HG02884 (cell line): ENCODE measurements at regions not wholly inside any gene's neighbourhood (a gene's known extent, or its start where the extent isn't known, plus 50 kb on each side); places are given as distances from the start of the nearest gene placed in this dataset.
"Not testable (repeated sequence)": the region's sequence is repeated elsewhere in the genome, so short reads cannot be mapped to it uniquely, and the experiment has no call there.

Experiments
- ATAC-seq: cut with Tn5 transposase; IDR thresholded peaks from one replicate; pipeline ENCODE4 v1.9.1; 2021; ENCODE audit warnings: mild to moderate bottlenecking, moderate library complexity; ENCODE audit not compliant: unreplicated experiment

- ATAC-seq = no peak
Measured at GRCh38 chr10:33913194-33913593, 578.7 kb upstream of the NRP1 start.

GRCh38 chr10:33909476-33909875, 575.0 kb upstream of the NRP1 start:
- ATAC-seq = not testable (repeated sequence)

- ATAC-seq = no peak
Measured at GRCh38 chr10:33901166-33901565, 566.7 kb upstream of the NRP1 start.

DNA sequence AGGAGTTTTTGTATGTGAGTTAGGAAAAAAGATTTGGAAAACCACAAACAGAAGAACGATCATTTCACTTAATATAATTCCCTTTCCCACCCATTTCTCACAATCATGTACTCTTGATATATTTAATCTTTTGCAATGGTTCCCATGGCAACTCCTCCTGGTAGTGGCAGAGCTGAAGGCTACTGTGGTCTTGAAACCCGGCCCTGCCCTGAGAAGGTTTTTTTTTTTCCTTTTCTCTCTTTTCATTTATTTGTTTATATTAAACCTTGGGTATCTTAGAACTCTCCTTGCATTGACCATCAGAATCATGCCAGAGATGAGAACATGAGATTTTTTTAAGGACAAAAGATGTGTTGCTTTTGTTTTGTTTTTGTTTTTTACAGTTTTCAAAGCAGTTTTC, 566.1 kb upstream of the NRP1 start:
- ATAC-seq = no peak

DNA sequence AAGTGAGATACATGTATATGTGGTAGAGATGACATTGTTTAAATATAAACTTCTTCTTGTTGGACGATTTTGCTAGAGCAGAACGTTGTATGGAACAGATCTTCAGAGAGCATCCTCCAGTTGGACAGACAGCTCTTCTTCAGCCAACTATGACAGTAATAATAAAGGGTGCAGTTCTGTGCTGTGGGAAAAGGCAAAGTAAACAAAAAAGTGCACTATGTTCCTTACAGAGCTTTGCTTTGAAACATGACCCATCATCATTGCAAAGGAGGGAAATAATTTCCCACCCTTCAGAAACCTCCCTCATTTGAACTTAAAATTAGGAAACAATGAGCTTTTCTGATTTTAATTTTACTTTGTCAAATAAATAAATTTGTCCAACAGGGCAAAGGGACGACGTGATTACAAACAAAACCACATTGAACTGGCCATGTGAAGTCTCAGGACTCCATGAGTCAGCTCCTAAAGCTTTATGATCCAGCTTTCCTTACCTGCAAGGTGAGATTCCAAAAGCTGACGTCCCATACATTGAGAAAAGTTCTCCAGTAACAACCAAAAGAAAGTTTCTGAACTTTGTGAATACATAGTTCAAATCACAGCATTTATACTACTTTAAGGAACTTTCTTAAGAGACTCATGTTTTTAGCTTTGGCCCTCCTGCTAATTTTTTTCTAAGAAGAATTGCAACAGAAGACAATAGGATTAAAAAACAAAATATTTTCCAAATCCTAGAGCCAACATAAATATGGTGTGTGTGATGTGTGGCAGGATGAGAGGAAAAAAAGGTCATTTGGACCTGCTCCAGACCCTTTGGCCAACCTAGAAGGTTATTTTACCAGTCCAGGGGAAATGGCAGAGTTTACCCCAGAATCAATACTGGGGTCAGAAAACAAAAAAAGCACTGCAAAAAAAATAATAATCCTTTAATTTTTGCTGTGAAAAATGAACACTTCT, 565.4 kb upstream of the NRP1 start:
- ATAC-seq = no peak

DNA sequence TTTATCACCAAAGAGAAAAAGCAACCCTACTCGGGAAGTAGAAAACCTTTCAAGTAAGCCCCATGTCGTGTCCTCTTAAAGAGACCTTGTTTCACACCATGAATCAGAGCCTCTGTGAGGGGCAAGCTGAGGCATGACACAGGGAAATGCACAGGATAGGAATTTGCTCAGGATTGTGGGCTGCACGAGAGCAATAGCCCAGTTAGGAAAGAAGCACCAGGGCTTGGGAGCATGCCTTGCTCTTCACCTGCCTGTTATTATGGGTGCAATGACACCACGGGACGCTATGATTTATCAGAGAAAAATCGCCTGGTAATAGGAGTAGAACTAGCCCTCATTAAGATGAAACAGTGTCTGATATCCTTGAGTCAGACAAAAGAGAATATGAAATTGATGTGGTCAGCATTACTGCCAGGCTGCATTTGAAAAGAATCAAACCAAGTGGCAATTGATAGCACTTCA, 562.9 kb upstream of the NRP1 start:
- no peak for ATAC-seq

DNA sequence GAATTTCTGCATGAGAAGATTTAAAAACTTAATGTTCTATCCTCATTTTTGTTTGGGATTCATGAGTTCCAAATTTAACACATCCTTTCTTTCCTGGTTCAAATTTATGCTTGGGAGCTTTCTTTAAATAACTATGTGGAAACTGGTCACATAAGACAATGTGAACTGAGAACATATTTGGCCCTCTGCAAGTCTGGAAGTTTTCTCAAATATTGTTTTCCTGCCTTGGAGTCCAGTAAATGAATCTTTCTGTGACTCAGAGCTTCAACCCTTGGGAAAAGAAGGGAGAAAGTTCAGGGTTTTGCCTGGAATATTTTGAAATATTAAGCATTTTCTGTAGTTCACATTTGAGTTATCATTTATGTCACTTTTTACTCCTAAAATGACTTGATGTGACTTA, 559.0 kb upstream of the NRP1 start:
- ATAC-seq = no peak

DNA sequence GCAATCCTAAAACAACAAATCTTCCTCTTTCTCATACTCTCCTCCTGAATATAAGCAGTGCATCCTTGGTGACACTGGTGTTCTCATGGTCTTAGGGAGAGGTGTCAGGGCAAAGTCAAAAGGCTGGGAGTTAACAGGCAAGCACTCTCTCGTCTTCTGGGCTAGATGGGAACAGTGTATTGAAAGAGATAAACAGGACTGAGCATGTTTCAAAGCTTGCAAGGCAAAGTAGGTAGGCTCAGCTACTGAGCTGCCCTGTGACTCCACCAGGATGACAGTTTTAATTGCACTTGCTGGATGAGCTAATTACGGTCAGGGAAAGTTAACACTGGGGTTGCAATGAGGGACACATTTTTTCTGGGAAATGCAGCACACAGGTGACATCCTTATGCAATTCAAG, 554.9 kb upstream of the NRP1 start:
- no peak for ATAC-seq

DNA sequence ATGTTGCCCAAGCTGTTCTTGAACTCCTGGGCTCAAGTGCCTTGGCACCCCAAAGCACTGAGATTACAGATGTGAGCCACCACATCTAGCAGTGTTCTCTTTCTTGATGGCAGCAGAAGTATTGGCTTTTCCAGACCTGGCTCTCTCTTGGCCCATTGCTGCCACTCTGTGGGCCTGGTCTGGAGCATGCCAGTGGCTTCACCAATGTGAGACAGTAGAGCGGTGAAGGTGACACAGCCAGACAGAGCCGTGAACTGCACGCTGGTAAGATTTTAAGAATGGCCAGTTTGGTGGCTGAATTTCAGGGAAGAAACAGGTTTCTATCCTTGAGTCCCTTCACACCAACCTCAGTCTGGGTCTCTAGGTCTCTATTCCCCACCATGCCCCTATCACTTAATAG, 552.7 kb upstream of the NRP1 start:
- ATAC-seq = no peak

GRCh38 chr10:33886299-33886698, 551.8 kb upstream of the NRP1 start:
- no peak for ATAC-seq

DNA sequence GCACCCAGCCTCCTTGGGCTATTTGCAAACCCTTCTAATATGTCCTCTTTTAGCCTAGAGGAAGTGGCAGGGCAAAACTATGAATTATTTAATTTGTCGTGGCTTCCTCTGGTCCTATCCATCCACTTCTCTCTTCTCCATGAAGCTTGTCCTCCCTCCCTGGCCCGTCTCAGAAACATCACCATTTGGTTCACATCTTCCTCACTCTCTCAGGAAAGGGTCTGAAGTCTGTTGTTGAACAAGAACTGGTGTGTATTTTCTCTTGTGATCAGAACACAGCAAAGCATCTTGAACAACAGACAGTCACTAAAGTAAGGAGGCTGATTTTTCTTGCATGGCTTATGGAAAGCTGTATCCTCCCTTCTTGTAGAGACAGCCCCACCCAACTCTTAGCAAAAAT, 550.1 kb upstream of the NRP1 start:
- ATAC-seq = no peak

GRCh38 chr10:33883881-33884280, 549.4 kb upstream of the NRP1 start:
- no peak for ATAC-seq

DNA sequence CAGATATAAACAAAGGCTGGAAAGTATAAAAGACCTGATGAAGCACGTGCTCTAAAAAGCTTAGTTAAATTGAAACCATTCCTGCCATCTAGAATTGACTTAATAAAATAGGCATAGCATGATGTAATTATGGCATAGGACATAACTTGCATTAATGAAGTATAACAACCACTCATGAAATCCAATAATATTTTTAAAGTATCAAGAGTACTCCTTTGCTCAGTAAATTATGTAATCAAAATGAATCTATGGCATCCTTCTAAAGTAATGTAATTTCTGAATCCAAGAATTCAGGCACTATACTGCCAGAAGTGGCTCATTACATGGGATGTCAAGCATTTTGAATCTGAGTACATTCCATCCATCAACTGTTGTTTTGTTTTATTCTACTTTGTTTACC, 548.5 kb upstream of the NRP1 start:
- ATAC-seq = no peak

- no peak for ATAC-seq
Measured at GRCh38 chr10:33880291-33880690, 545.8 kb upstream of the NRP1 start.

GRCh38 chr10:33878238-33878786, 543.8 kb upstream of the NRP1 start:
- no peak for ATAC-seq

GRCh38 chr10:33876584-33877400, 542.3 kb upstream of the NRP1 start:
- no peak for ATAC-seq

DNA sequence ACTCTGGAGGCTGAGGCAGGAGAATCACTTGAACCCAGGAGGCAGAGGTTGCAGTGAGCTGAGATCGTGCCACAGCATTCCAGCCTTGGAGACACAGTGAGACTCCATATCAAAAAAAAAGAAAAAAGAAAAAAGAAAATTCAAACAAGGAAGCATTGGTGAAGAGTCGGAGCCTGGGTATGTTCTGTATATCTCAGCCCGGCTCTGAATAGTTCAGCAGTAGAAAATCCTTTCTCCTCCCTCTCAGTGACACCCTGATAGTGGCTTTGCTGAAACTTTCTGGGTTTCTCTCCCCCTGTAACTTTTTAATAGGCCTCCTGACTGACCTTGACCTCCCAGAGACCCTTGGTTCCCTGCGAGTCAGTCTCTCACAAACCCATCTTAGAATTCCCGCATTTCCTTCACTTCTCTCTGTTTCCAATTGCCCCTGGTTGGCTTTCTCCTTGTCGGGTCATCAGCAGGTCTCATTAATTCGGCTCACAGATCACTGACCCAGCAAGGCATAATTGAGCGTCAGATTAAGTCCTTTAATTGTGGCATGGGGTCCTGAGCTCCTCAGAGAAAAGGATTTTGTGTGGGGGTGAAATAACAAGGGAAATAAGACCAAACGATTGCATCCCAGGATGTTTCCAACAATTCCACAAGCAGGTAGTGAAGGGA, 541.6 kb upstream of the NRP1 start:
- ATAC-seq = no peak

DNA sequence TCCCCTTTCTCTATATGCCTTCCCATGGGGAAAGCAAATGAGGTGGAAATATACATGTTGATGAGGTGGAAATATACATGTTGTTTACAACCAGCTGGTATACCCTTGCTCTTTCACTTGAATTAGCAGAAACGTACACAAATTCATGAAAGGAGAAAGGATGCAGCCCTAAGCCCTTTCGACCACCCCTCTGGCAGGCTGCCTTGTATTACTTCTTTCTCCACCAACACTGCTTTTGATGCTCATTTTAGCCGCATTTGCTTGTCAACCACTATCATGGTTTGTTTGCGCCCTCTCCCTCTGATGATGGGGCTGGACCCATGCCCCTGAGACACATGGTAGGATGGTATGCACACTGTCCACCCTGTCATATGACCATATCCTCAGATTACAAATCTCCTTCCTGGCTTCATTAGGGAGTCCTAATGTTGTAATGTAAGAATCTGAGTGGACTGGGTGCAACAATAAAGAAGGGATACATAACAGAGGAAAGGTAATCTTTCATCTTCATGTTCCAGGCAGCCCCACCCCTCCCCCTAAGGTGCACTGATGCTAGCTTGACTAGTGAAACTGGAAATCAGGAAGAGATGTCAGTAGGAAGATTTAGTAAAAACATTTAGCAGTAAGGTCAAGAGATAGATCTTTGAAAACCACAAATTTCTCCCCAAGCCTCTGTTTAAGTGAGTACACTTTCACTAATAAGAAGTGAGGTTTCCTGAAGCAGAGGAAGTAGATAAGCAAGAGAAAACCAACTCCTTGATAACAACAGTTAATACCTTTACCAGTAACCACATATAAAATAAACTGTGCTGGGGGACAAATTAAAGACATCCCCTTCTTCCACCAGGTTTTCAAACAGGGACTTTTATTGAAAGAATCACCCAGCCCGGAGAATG, 536.8 kb upstream of the NRP1 start:
- ATAC-seq = no peak

GRCh38 chr10:33869481-33869880, 535.0 kb upstream of the NRP1 start:
- no peak for ATAC-seq

DNA sequence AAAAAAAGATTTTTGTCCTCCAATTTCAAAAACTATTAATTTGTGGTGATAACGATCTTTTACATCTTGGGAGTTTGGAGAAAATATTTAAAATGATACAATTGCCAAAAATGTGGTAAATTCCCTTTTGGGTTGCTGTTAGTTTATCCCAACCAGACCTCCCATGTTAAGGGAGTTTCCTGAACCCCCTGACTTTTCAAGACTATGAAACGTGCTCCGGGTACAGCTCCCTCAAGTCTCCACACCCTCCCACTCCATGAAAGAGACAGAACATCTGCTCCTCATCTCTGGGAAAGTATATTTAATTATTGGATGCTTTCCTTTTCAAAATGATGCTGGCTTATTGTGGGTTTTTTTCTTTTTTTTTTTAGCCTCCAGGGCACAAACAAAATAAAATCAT, 534.6 kb upstream of the NRP1 start:
- ATAC-seq = no peak
